CMK (cell line): ENCODE measurements at regions not wholly inside any gene's neighbourhood (a gene's known extent, or its start where the extent isn't known, plus 50 kb on each side); places are given as distances from the start of the nearest gene placed in this dataset.
A peak's percentile ranks its signal among the peaks of the same experiment; 100 is the strongest.

Experiments used
- DNase-seq: peaks from one replicate; pipeline ENCODE4 v3.0.0-alpha.2; 2010; ENCODE audit warnings: low read depth

- DNase-seq, result no peak
These were observed 188.6 kb downstream of the BMP2 start for GRCh38 chr20:6956056-6956455.

DNA sequence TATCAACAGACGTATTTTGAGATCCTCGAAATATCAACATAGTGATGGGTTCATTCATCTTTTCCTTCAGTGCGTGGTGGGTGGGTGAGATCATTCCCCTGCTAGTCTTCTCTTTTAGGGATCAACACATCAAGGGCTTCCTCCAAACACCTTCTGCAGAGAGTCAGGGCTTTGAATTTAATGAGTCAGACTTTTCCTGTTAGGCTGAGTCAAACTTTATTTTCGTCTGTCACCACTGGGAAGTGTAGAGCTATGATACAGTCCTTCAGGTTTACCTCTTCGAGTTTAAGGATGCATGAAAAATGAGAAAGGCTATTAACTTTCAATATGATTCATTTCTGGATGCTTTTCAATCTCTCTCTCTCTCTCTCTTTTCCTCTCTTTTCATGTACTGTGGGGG lies 189.1 kb downstream of the BMP2 start:
- no peak for DNase-seq

DNA sequence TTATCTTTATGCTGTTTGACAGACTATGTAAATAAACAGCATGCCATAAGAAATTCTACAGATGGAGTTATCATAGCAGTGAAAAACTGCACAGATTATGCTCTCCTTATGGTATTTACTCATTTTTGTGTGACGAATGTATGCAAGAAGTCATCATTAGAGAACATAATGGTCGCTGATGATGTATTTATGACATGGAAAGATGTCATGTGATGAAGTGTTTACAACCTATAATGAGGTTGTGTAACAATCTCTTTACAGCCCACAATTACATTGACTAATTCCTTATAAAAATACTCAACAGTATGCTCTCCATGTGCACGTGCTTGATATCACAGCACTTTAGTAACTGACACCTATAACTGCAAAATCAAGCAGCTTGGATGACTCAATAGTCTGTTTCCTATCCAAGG lies 192.4 kb downstream of the BMP2 start:
- no peak for DNase-seq

DNA sequence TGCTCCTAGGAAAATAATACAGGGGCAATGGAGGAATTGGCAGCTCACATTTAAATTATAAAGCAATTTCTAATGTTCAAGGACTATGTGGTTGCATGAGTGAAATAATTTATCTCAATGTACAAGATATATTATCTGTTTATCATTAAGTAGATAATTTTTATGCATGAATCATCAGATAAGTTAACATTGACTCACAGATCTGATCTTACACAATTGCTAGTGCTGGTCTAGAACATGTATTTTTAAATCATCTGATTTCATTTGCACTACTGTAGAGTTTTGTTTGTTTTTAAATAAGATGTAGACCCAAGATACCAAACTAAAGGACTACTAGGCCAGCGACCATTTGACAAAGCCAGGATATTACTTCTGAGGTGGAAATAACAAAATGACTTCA lies 199.2 kb downstream of the BMP2 start:
- no peak for DNase-seq

GRCh38 chr20:6974838-6975237 lies 207.4 kb downstream of the BMP2 start:
- DNase-seq, result no peak

DNA sequence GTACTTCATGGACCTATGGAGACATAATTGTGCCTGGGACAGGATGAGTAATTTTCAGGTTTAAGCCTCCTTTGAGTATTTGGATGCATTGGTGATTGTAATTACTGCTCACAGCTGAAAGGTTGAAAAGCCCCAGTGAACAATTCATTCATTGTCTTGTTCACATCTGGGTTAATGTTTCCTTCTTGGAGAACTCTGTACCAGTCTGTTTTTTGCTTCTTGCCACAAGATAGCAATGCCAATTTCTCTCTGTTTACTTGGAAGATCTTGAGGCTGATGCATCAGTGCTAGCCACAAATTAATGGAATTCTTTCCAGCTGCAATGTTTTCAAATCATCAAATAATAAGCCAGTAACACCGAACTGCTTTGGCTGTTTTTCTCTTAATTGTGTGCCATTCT lies 207.8 kb downstream of the BMP2 start:
- no peak for DNase-seq

DNA sequence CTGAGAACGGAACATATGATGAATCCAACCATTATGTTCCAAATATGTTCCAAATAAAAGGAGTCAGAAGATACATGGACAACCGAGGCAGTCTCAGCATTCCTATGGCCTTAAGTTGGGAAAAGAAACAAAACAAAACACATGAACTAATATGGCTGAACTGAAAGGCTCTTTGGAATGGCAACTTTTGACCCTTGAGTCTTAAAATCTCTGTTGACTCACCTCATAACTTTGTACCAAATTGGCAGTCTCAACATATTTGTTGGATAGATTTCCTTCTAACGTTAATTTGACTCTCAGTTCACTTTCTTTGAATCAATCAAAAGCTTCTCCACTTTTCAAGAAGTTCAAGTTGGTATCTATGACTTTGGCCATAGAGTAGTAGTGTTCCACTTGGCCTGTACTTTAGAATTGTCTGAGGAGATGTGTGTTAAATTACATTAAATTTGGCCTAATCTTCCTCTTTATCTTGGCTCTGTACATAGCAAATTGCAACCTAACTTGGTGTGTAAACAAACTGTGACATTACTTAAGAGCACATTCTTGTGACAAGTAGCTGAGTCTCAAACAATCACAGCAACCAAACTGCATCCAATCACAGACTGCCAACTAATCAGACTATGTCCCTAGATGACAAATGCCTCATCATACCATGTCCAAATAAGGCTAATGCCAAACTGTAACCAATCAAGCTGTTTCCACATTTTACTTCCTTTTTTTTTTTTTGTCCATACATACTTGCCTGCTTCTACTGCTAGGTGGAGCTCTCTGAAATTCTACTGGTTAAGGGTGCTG lies 208.8 kb downstream of the BMP2 start:
- DNase-seq, result peak; percentile 7

DNA sequence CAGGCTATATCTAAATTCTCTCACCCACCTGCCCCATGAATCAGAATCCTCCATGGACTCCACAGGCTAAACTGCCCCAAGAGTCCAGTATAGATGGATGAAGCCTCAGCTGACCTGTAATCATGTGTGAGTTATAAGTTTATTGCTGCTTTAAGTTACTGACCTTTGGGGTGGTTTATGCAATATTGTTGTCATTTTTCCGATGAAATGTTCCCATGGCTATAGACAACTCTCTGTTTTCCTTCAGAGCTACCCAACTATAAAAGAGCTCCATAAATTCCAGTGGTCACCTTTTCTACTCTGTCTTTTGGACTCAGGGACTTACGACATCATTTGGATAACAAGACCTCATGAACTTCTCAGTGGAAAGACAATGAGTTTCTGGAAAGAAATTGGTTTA lies 212.1 kb downstream of the BMP2 start:
- no peak for DNase-seq

DNA sequence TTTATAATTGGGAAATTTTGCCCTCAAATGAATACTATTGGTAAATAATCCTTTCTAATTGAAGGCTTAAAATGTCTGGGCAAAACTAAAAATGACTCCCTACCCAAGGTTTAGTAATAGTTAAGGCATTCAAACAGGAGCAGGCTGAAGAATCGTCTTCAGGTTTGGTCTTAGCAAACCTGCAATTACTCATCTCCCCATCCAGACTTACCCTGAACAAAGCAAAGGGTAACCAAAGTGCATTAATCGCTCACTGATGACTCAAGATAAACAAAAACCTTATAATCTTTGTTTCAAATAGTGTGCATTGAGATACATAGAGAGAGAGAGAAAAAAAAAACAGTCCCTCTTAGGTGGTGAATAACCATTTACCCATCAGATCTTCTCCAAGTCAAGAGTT lies 225.5 kb downstream of the BMP2 start:
- no peak for DNase-seq

GRCh38 chr20:6993511-6993910 lies 226.0 kb downstream of the BMP2 start:
- no peak for DNase-seq

GRCh38 chr20:6994452-6994851 lies 227.0 kb downstream of the BMP2 start:
- no peak for DNase-seq

DNA sequence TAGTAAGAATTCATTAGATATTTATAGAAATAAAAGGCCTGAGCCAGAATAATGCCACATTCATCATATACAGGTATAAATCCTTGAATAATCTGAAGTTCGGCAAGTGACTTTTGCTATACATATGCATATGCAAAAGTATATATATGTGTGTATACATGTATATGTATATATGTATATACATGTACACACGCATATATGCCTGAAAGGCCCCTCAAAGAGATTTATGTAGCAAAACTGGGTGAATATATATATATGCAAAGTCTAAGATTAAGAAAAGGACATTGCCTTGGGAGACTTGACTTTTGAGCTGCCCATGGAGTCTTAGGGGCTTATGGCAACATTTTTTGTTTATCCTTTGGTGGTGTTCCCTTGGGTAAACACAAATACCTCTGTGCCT lies 231.4 kb downstream of the BMP2 start:
- DNase-seq, result no peak

- DNase-seq, result no peak
These were observed 231.9 kb downstream of the BMP2 start for GRCh38 chr20:6999381-6999780.

DNA sequence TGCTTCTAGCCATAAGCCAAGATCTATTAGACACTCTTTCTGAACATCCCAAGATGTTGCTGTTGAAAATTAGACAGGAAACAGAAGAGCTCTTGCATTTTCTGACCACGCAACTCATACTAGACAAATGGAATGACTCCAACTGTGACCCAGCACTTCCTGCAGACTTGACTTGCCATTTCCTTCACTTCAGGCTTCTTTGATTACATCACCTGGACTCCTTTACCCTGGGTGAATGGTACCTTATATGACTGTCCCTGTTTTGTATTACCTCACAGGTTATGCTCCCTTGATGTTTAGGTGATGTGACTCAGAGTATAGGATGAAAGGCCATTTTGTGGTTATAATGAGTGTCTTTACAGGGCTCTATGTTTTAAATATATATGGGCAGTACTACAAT lies 236.1 kb downstream of the BMP2 start:
- DNase-seq, result no peak

GRCh38 chr20:7004801-7005200 lies 237.3 kb downstream of the BMP2 start:
- no peak for DNase-seq

DNA sequence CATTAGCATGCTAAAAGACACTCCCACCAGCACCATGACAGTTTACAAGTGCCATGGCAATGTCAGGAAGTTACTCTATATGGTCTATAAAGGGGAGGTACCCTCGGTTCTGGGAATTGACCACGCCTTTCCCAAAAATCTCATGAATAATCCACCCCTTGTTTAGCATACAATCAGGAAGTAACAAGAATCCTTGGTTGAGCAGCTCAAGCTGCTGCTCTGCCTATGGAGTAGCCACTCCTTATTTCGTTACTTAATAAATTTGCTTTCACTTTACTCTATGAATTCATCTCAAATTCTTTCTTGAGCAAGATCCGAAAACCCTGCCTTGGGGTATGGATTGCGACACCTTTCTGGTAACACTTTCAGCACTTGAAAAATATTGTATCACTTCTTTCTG lies 243.0 kb downstream of the BMP2 start:
- no peak for DNase-seq

GRCh38 chr20:7015257-7015656 lies 247.8 kb downstream of the BMP2 start:
- no peak for DNase-seq

GRCh38 chr20:7022597-7022996 lies 255.1 kb downstream of the BMP2 start:
- no peak for DNase-seq

GRCh38 chr20:7025635-7026034 lies 258.1 kb downstream of the BMP2 start:
- DNase-seq, result no peak

GRCh38 chr20:7029019-7029418 lies 261.5 kb downstream of the BMP2 start:
- no peak for DNase-seq

DNA sequence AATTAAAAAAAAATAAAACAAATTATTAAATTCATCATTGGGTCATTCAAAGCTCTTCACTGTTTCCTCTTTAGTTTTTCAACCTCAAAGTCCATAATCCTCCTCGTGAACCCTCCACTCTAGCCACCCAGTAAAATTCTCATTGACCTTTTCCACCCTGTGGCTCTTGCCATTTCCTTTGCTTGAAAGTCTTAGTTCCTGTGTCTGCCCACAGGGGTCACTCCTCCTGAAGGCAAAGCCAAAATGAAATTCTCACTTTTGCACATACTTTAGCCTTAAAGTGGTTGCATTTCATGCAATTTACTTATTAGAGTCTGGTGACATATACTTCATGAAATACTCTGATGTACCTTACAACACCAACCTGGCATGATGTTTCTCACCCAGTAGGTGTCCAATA lies 263.7 kb downstream of the BMP2 start:
- no peak for DNase-seq

DNA sequence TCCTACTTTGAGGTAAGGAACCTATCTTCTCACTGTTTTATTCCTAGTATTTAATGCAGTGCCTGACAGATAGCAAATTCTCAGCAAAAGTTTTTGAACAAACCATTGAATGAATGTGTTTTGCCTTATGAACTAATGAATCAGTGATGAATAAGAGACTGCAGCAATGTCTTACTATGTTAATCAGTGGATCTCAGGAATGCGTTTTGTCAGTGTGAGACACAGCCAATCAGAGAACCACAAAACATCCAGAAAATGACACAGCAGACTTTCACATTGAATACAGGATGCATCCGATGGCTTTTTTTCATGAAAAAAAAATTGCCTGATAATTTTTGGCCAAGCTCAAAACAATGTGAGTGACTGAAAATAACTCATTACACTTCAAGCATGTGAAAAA lies 270.5 kb downstream of the BMP2 start:
- no peak for DNase-seq

DNA sequence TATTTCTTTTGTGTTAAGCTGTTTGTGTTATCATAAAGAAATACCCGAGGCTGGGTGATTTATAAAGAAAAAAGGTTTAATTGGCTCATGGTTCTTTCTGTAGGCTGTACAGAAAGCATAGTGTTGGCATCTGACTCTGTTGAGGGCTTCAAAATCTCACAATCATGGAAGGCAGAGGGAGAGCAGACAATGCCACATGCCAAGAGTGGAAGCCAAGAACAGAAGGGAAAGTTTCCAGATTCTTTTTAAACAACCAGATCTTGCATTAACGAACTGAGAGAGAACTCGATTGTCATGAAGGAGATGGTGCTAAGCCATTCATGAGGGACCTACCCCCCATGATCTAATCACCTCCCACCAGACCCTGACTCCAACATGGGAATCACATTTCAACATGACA lies 290.1 kb downstream of the BMP2 start:
- no peak for DNase-seq

DNA sequence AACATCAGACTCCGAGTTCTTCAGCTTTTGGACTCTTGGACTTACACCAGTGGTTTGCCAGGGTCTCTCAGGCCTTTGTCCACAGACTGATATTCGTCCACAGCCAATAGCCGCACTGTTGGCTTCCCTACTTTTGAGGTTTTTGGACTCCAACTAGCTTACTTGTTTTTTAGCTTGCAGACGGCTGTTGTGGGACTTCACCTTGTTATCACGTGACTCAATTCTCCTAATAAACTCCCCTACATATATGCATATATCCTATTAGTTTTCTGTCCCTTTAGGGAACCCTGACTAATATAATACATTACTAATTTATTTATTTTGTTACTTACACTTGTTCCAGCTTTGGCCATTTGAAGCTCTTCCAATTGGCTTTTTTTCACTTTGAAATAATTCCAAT lies 311.3 kb downstream of the BMP2 start:
- no peak for DNase-seq

GRCh38 chr20:7080472-7080871 lies 313.0 kb downstream of the BMP2 start:
- DNase-seq, result no peak
